AG09309 (cell line): ENCODE measurements at regions not wholly inside any gene's neighbourhood (a gene's known extent, or its start where the extent isn't known, plus 50 kb on each side); places are given as distances from the start of the nearest gene placed in this dataset.

Experiments used
- DNase-seq: peaks from one replicate; pipeline ENCODE4 v3.0.0-alpha.2; 2010; ENCODE audit warnings: low read depth
- H3K4me3 ChIP-seq: 2 replicates; pipeline ENCODE4 v1.5.1; 2011; ENCODE audit warnings: mild to moderate bottlenecking, low read depth, low read length, moderate library complexity; ENCODE audit not compliant: control insufficient read depth
- TF ChIP-seq, protein P1 (sequence below): IDR thresholded peaks from 2 replicates; pipeline ENCODE4 v1.5.1; 2011; ENCODE audit warnings: mild to moderate bottlenecking, low read depth, low read length, inconsistent platforms; ENCODE audit not compliant: insufficient read depth, control insufficient read depth; ENCODE audit errors: missing control alignments

DNA sequence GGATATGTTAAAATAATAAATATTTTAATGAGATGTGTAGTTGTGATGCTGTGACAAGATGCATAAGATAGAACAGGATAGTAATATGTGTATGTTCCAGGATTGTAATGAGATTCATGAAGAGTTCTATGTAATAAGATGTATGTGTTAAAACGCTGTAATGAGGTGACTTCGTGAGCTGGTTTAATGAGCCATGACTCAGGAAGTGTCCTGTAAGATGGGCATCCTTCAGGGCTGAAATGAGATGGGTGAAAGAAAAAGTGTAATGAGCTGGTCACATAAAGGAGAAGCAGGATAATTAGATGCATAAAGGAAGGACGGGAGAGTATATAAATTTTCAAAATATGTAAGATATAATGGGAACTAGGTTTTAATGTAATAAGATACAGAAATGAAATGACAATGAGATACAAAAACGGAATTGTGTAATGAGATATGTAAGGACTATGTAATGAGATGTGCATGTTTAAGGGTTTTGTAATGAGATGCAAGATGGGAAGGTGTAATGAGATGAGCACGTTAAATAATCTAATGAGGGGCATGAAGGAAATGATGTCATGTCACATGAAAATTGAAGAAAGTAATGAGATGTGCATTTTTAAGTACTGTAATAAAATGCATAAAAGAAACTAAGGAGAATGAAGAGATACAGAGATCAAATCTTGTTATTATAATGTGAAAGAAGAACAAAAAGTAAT, 524.8 kb upstream of the STXBP6 start:
- no peak for DNase-seq
- TF ChIP-seq, protein P1, sequence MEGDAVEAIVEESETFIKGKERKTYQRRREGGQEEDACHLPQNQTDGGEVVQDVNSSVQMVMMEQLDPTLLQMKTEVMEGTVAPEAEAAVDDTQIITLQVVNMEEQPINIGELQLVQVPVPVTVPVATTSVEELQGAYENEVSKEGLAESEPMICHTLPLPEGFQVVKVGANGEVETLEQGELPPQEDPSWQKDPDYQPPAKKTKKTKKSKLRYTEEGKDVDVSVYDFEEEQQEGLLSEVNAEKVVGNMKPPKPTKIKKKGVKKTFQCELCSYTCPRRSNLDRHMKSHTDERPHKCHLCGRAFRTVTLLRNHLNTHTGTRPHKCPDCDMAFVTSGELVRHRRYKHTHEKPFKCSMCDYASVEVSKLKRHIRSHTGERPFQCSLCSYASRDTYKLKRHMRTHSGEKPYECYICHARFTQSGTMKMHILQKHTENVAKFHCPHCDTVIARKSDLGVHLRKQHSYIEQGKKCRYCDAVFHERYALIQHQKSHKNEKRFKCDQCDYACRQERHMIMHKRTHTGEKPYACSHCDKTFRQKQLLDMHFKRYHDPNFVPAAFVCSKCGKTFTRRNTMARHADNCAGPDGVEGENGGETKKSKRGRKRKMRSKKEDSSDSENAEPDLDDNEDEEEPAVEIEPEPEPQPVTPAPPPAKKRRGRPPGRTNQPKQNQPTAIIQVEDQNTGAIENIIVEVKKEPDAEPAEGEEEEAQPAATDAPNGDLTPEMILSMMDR = no peak
- H3K4me3 ChIP-seq = no peak overlapping the region

DNA sequence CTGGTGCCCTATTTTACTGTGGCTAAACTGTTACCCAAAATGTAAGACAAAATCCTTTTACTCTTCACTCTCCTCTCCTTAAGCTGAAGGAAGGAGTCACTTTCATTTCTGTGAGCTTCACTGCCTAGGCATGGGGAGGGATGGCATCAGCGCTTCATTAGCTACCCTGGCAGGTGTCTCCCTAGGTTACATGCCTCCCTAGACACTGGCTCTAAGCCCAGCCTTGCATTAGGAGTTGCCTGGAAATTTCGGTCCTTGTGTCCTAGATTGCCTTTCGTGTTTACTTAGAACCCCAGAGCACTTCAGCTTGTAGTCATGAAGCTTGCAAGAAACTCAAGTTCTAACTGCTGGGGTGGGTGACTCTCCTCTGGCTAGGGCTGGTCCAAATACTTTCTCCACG, 520.5 kb upstream of the STXBP6 start:
- DNase-seq = no peak
- TF ChIP-seq, protein P1 = no peak
- no peak overlapping the region for H3K4me3 ChIP-seq

DNA sequence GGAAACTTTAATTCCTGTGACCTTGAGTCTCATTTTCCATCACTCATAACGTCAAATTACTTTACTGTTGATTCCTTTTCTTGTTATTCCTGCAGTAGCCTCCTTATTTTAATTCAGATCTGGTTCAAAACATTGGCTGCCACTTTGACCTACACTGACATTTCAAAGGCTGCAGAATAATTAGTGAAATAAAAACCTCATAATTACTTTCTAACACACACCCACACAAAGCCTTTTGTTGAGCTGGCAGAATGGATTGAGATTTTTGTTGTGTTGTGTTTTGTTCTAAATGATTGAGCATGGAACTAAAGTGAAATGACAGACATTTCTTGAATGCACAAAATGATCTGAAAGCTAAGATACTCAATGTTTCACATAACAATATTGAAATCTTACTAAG, 507.5 kb upstream of the STXBP6 start:
- TF ChIP-seq, protein P1 = no peak
- no peak for DNase-seq
- no peak overlapping the region for H3K4me3 ChIP-seq

DNA sequence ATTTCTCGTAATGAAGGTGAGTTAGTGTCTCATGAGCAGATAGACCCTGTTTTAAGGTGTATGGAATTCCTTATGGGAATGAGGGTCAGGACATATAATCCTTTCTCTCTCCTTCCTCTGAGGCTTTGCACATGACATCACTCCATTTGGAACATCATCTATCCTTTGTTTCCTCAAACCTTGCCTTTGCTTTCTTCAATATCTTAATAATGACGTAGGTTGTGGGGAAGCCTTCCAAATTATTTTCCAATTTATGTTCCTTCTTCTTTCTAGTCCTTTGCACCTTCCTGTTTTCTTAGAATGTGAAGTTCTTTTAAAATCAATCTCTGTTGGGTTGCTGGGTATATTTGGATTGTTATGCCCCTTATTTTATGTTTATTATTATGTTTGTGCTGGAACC, 502.9 kb upstream of the STXBP6 start:
- H3K4me3 ChIP-seq = no peak overlapping the region
- TF ChIP-seq, protein P1 = no peak
- no peak for DNase-seq

DNA sequence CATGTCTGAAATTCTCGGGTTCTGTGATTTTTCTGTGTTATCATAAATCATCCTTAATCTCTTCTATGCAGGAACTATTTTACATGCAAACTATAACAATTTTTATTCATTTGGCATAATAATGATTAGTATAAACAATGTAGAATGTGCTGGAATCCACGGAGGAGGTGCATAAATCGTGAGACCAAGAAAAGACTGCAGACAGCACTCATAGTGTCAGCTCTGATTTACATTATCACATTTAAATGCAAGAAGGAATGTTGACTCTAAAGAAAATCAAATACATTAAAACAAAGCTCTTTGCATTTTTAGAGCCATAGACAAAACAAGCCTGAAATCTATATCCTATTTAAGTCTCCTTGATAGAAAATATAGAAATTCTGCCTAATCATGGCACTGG, 501.7 kb upstream of the STXBP6 start:
- DNase-seq = no peak
- TF ChIP-seq, protein P1 = no peak
- no peak overlapping the region for H3K4me3 ChIP-seq

DNA sequence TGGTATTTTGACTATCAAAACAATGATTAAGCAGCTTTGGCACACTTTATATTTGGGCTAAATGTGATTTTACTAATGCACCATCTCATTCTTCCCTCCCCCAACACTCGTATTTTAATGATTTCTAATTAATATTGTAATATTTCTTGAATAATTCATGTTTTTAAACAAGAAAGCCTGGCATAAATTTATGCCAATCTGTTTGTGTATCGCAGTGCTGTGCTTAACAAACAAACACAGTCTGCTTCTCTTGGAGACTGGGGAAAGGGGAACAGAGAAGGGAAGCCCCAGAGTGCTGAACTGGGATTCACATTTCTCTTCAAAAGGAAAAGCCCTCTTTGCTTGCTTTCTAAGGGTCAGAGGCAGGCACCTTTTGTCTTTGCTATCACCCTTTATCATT, 496.9 kb upstream of the STXBP6 start:
- TF ChIP-seq, protein P1 = no peak
- no peak overlapping the region for H3K4me3 ChIP-seq
- no peak for DNase-seq
